GM12891 (cell line): ENCODE measurements at regions not wholly inside any gene's neighbourhood (a gene's known extent, or its start where the extent isn't known, plus 50 kb on each side); places are given as distances from the start of the nearest gene placed in this dataset.

Source experiments
- DNase-seq: peaks from one replicate; pipeline ENCODE4 v3.0.0; 2011; ENCODE audit warnings: low spot score; ENCODE audit not compliant: insufficient read length
- FAIRE-seq: peaks from 2 replicates; lab custom pipeline; 2011; peaks lifted over from hg19 to GRCh38; lab: Jason Lieb, UNC
- PAX5 ChIP-seq: IDR thresholded peaks from 2 replicates; pipeline ENCODE4 v1.6.1; 2011; ENCODE audit warnings: low read length, moderate library complexity, mild to moderate bottlenecking; ENCODE audit not compliant: insufficient read depth, severe bottlenecking
- POLR2A ChIP-seq: IDR thresholded peaks from 2 replicates; pipeline ENCODE4 v1.6.1; 2011; ENCODE audit warnings: low read depth, low read length, control low read depth
- POLR2AphosphoS5 ChIP-seq: IDR thresholded peaks from 2 replicates; pipeline ENCODE4 v1.6.1; 2011; ENCODE audit warnings: low read depth, low read length, control low read depth
- POU2F2 ChIP-seq: IDR thresholded peaks from 2 replicates; pipeline ENCODE4 v1.6.1; 2011; ENCODE audit warnings: low read depth, mild to moderate bottlenecking, control low read depth, low read length, moderate library complexity
- SPI1 ChIP-seq: IDR thresholded peaks from 2 replicates; pipeline ENCODE4 v1.6.1; 2011; ENCODE audit warnings: low read depth, low read length, control low read depth
- TAF1 ChIP-seq: IDR thresholded peaks from 2 replicates; pipeline ENCODE4 v1.6.1; 2011; ENCODE audit warnings: low read depth, low read length, control low read depth

- TF ChIP-seq POU2F2 (no peak), PAX5 (no peak), POLR2AphosphoS5 (no peak), POLR2A (no peak), TAF1 (no peak)
- no peak for DNase-seq
- FAIRE-seq: no peak
These were observed 70.5 kb upstream of the PTCH1 start for GRCh38 chr9:95587021-95587964.

- TF ChIP-seq TAF1: no peak
- TF ChIP-seq SPI1: no peak
- TF ChIP-seq PAX5: no peak
- TF ChIP-seq POLR2AphosphoS5: no peak
- TF ChIP-seq POU2F2: no peak
- TF ChIP-seq POLR2A: no peak
- DNase-seq (no peak), FAIRE-seq (no peak)
These were observed 69.6 kb upstream of the PTCH1 start for GRCh38 chr9:95586326-95586725.

- DNase-seq (no peak), FAIRE-seq (no peak)
- TF ChIP-seq POLR2A (no peak), SPI1 (no peak), POU2F2 (no peak), TAF1 (no peak), PAX5 (no peak), POLR2AphosphoS5 (no peak)
These were observed 69.1 kb upstream of the PTCH1 start for GRCh38 chr9:95585824-95586223.

GRCh38 chr9:95584176-95584575 lies 67.4 kb upstream of the PTCH1 start:
- FAIRE-seq: no peak
- TF ChIP-seq SPI1 (no peak), POLR2A (no peak), TAF1 (no peak), POU2F2 (no peak), POLR2AphosphoS5 (no peak), PAX5 (no peak)
- DNase-seq: no peak

GRCh38 chr9:95581900-95582299 lies 65.1 kb upstream of the PTCH1 start:
- FAIRE-seq (no peak), DNase-seq (no peak)
- TF ChIP-seq PAX5: no peak
- no peak for TF ChIP-seq POU2F2
- no peak for TF ChIP-seq POLR2A
- no peak for TF ChIP-seq SPI1
- no peak for TF ChIP-seq TAF1
- TF ChIP-seq POLR2AphosphoS5: no peak

GRCh38 chr9:95580812-95581761 lies 64.3 kb upstream of the PTCH1 start:
- DNase-seq: no peak
- FAIRE-seq: no peak
- no peak for TF ChIP-seq POU2F2
- no peak for TF ChIP-seq PAX5
- no peak for TF ChIP-seq SPI1
- no peak for TF ChIP-seq POLR2AphosphoS5
- no peak for TF ChIP-seq TAF1
- no peak for TF ChIP-seq POLR2A

GRCh38 chr9:95574866-95575553 lies 58.2 kb upstream of the PTCH1 start:
- FAIRE-seq: no peak
- no peak for TF ChIP-seq POU2F2
- TF ChIP-seq SPI1: no peak
- TF ChIP-seq PAX5: no peak
- TF ChIP-seq POLR2AphosphoS5: no peak
- no peak for TF ChIP-seq TAF1
- TF ChIP-seq POLR2A: no peak

GRCh38 chr9:95574176-95574575 lies 57.4 kb upstream of the PTCH1 start:
- TF ChIP-seq SPI1 (no peak), POU2F2 (no peak), POLR2A (no peak), PAX5 (no peak), POLR2AphosphoS5 (no peak)
- DNase-seq (no peak), FAIRE-seq (no peak)

More at GRCh38 chr9:95574866-95575553, 58.2 kb upstream of the PTCH1 start:
- DNase-seq: no peak

GRCh38 chr9:95573463-95573862 lies 56.7 kb upstream of the PTCH1 start:
- DNase-seq: no peak
- no peak for FAIRE-seq
- TF ChIP-seq POLR2AphosphoS5 (no peak), POU2F2 (no peak), TAF1 (no peak), POLR2A (no peak), PAX5 (no peak), SPI1 (no peak)
